Tibial nerve (tissue), 4 donors: ENCODE measurements at regions not wholly inside any gene's neighbourhood (a gene's known extent, or its start where the extent isn't known, plus 50 kb on each side); places are given as distances from the start of the nearest gene placed in this dataset.

Experiments used
- DNase-seq, 2 donors: peaks; one replicate each; pipeline ENCODE4 v3.0.0-alpha.2; 2019; ENCODE audit warnings: low spot score in 2 of 2
- H3K27ac ChIP-seq, 4 donors: fragments of 200-600 bp; sonication (generic) in 3 of 4; one replicate each; pipeline ENCODE4 v1.5.1; 2017 to 2019; ENCODE audit warnings: mild to moderate bottlenecking in 1 of 4
- H3K27me3 ChIP-seq, 2 donors: fragments of 200-600 bp; sonication (generic) in 1 of 2; one replicate each; pipeline versions ENCODE4 v1.5.1 to v1.6.0; 2017 to 2019
- H3K36me3 ChIP-seq, 3 donors: fragments of 200-600 bp; sonication (generic); one replicate each; pipeline ENCODE4 v1.5.1; 2018 to 2019
- H3K4me1 ChIP-seq, 4 donors: fragments of 200-600 bp; sonication (generic) in 3 of 4; one replicate each; pipeline ENCODE4 v1.5.1; 2017 to 2019
- H3K4me3 ChIP-seq, 4 donors: fragments of 200-600 bp; sonication (generic) in 3 of 4; one replicate each; pipeline ENCODE4 v1.5.1; 2017 to 2019; ENCODE audit warnings: mild to moderate bottlenecking in 1 of 4, moderate library complexity in 1 of 4
- H3K9me3 ChIP-seq, 4 donors: fragments of 200-600 bp; sonication (generic) in 3 of 4; one replicate each; pipeline ENCODE4 v1.5.1; 2017 to 2019
- CTCF ChIP-seq, 5 experiments: fragments of 200-600 bp in 3 of 5; fragments of 450-650 bp in 2 of 5; sonication (generic) in 3 of 5; IDR thresholded peaks; one replicate each; pipeline ENCODE4 v1.5.1; 2016 to 2019; ENCODE audit warnings: antibody characterized with exemption in 5 of 5, mild to moderate bottlenecking in 3 of 5, moderate library complexity in 2 of 5
- EP300 ChIP-seq, 2 donors: sonication (generic); formaldehyde crosslinking; IDR thresholded peaks; one replicate each; pipeline ENCODE4 v1.6.1; 2017; ENCODE audit warnings: antibody characterized with exemption in 2 of 2, mild to moderate bottlenecking in 1 of 2
- POLR2A ChIP-seq, 2 donors: fragments of 450-650 bp; IDR thresholded peaks; one replicate each; pipeline ENCODE4 v1.6.1; 2017; ENCODE audit warnings: antibody characterized with exemption in 2 of 2, mild to moderate bottlenecking in 2 of 2, moderate library complexity in 2 of 2
- WGBS, 2 donors: methylation state at CpG; one replicate each; pipeline ENCODE4 v1.1.5; 2018; 5-methylcytosine and 5-hydroxymethylcytosine counted together

DNA sequence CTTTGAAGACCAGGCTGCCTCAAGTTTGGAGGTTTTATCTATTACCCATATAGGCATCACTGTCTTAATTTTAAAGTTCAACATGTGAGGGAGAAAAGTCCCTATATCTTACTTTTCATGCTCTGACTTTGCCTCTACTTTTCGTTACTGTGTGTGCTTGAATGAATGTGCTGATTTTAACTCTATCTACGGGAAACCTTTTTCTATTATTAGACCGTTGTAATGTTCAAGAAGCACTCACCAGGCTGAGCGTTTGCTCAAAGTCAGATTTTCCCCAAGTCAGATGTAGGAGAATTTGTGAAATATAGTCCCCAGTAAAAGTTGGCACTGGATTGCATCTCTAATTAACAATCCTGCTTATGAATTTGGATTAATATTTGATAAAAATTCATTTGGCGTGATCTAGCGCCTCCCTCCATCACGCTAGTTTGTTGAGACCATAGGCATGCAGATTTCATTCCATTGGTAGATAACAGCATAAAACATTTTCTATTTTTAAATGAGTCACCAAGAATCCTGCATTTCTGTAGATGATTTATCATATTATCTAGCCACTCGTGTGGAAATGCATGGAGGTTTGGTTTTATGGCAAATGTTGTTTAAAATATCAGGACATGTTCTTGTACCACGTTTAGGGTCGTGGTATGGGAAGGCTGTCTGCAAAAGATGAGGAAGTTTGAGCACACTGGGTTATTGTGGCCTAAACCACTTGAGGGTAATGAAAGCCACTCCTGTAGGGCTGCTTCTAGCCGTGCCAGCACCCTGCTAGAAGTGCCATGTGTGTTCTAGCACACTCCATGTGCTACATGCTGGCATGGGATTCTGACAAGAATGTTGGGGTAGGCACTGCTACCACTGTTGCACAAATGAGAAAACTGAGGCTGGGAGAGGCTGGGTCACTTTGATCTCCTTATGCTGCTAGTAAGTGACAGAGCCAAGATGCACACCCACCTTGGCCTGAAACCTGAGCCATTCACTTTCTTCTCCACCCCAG is 179.4 kb downstream of the FGF9 start:
- no peaks in the 10 kb centered on the region for H3K36me3 ChIP-seq
- no peaks in the 10 kb centered on the region for H3K27me3 ChIP-seq
- H3K4me1 ChIP-seq, result no peaks in the 10 kb centered on the region
- H3K9me3 ChIP-seq, result no peaks in the 10 kb centered on the region
- 76% methylated on average over 11 of the region's 11 CpGs for WGBS, 2 donors
- no peak for DNase-seq
- TF ChIP-seq POLR2A (IDR thresholded peaks at IDR 0.05) (no peak), EP300 (IDR thresholded peaks at IDR 0.05) (no peak), CTCF (IDR thresholded peaks at IDR 0.05) (no peak)
- H3K27ac ChIP-seq, result no peak overlapping the region
- no peak overlapping the region for H3K4me3 ChIP-seq

DNA sequence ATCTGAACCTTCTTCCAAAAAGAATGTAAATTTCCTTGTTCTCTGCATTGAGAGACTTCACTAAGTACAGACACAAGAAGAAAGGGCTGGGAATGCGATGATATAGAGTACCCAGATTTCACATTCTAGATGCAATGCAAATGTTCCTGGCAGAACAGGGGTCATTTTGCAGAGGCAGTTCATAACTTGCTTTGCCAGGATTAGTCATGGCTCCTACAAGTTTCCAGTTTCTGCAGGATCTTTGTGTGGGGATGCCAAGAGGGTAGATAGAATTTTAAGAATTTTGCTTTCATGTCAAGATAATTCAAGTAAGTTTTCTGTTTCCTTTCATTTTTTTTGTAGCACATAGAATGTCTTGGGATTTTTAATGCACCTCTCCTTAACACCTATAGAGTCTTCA is 181.2 kb downstream of the FGF9 start:
- H3K4me1 ChIP-seq, result no peaks in the 10 kb centered on the region
- H3K27ac ChIP-seq, result no peak overlapping the region
- TF ChIP-seq POLR2A (IDR thresholded peaks at IDR 0.05), result no peak
- no peak for TF ChIP-seq CTCF (IDR thresholded peaks at IDR 0.05)
- TF ChIP-seq EP300 (IDR thresholded peaks at IDR 0.05), result no peak
- no peaks in the 10 kb centered on the region for H3K36me3 ChIP-seq
- H3K9me3 ChIP-seq, result no peaks in the 10 kb centered on the region
- no peaks in the 10 kb centered on the region for H3K27me3 ChIP-seq
- WGBS, 2 donors, result 88 to 94% methylated on average over 1 of the region's 1 CpG
- no peak overlapping the region for H3K4me3 ChIP-seq
- no peak for DNase-seq

GRCh38 chr13:21853779-21854178 is 182.9 kb downstream of the FGF9 start:
- TF ChIP-seq POLR2A (IDR thresholded peaks at IDR 0.05), result no peak
- no peak for TF ChIP-seq CTCF (IDR thresholded peaks at IDR 0.05)
- TF ChIP-seq EP300 (IDR thresholded peaks at IDR 0.05), result no peak
- WGBS, 2 donors, result 91 to 97% methylated on average over 1 of the region's 1 CpG
- H3K4me3 ChIP-seq, result no peak overlapping the region
- no peak for DNase-seq
- H3K4me1 ChIP-seq, result no peaks in the 10 kb centered on the region
- H3K27me3 ChIP-seq, result no peaks in the 10 kb centered on the region
- no peaks in the 10 kb centered on the region for H3K9me3 ChIP-seq
- no peaks in the 10 kb centered on the region for H3K36me3 ChIP-seq
- H3K27ac ChIP-seq, result no peak overlapping the region

DNA sequence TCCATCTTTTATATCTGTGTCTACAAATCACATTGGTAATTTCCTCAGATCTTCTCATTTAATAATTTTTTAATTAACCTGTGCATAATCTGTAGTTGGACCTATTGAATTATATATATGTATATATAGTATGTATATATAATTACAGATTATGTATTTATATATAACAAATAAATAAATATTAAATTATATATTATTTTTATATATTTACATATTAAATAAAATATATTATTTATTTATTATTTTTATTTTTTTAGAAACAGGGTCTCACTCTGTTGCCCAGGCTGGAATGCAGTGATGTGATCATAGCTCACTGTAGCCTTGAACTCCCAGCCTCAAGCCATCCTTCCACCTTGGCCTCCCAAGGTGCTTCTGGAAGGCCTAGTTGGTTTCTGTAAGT is 197.9 kb downstream of the FGF9 start:
- Histone ChIP-seq H3K9me3 (no peaks in the 10 kb centered on the region), H3K4me1 (no peaks in the 10 kb centered on the region), H3K27me3 (no peaks in the 10 kb centered on the region), H3K4me3 (no peak overlapping the region), H3K27ac (no peak overlapping the region), H3K36me3 (no peaks in the 10 kb centered on the region)
- TF ChIP-seq POLR2A (IDR thresholded peaks at IDR 0.05), result no peak
- no peak for TF ChIP-seq EP300 (IDR thresholded peaks at IDR 0.05)
- TF ChIP-seq CTCF (IDR thresholded peaks at IDR 0.05), result no peak
- no peak for DNase-seq

DNA sequence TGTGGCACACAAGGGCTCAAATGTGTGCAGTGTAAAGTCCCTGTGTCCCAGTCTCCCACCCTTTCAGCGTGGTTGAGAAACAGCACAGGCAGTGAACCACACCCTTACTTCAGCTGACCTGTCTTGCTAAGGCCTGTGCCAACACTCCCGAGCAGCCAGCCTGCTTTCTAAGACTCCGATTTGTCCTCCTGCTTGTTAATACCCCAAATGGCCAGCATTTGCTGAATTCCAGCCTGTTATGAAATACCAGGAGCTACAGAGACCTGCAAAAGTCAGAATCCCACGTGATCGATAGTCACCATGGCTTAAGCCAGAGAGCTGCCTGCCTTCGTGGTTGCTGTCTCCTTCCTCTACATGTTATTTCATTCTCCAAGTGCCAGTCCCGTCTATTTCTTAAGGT is 200.5 kb downstream of the FGF9 start:
- no peak for TF ChIP-seq EP300 (IDR thresholded peaks at IDR 0.05)
- TF ChIP-seq CTCF (IDR thresholded peaks at IDR 0.05), result no peak
- no peak for TF ChIP-seq POLR2A (IDR thresholded peaks at IDR 0.05)
- 80 to 81% methylated on average over 7 of the region's 7 CpGs for WGBS, 2 donors
- H3K9me3 ChIP-seq, result no peaks in the 10 kb centered on the region
- DNase-seq, result no peak
- no peak overlapping the region for H3K27ac ChIP-seq
- no peaks in the 10 kb centered on the region for H3K27me3 ChIP-seq
- H3K4me3 ChIP-seq, result no peak overlapping the region
- H3K36me3 ChIP-seq, result no peaks in the 10 kb centered on the region
- H3K4me1 ChIP-seq, result no peaks in the 10 kb centered on the region
